ENCODE measurements at regions not wholly inside any gene's neighbourhood (a gene's known extent, or its start where the extent isn't known, plus 50 kb on each side); places are given as distances from the start of the nearest gene placed in this dataset.

- TF ChIP-seq, protein P1, sequence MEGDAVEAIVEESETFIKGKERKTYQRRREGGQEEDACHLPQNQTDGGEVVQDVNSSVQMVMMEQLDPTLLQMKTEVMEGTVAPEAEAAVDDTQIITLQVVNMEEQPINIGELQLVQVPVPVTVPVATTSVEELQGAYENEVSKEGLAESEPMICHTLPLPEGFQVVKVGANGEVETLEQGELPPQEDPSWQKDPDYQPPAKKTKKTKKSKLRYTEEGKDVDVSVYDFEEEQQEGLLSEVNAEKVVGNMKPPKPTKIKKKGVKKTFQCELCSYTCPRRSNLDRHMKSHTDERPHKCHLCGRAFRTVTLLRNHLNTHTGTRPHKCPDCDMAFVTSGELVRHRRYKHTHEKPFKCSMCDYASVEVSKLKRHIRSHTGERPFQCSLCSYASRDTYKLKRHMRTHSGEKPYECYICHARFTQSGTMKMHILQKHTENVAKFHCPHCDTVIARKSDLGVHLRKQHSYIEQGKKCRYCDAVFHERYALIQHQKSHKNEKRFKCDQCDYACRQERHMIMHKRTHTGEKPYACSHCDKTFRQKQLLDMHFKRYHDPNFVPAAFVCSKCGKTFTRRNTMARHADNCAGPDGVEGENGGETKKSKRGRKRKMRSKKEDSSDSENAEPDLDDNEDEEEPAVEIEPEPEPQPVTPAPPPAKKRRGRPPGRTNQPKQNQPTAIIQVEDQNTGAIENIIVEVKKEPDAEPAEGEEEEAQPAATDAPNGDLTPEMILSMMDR (IDR thresholded peaks at IDR 0.05) = no peak
- no peak for TF ChIP-seq POLR2A (IDR thresholded peaks at IDR 0.05)
Measured at GRCh38 chr14:47772652-47773051, 97.2 kb upstream of the MDGA2 start.

All from ovary (tissue), 3 donors.